IMR-90 (cell line): ENCODE measurements at regions not wholly inside any gene's neighbourhood (a gene's known extent, or its start where the extent isn't known, plus 50 kb on each side); places are given as distances from the start of the nearest gene placed in this dataset.

Experiments used
- ATAC-seq: fragments of 200-7000 bp; cut with Tn5 transposase; 2 replicates; pipeline ENCODE4 v1.9.1; 2020; ENCODE audit warnings: low read depth, mild to moderate bottlenecking, moderate library complexity
- BruUV-seq: library from RNA; stranded (reverse); fragments of 400-500 nt; replicated peaks from 2 replicates; lab custom pipeline; 2021; lab: Mats Ljungman, UMichigan
- CTCF ChIA-PET: fragments of 300-600 bp; formaldehyde crosslinking; extraction: SDS; loops from one replicate; lab custom pipeline; 2021; ENCODE audit warnings: antibody characterized with exemption; lab: Yijun Ruan, JAX
- POLR2A ChIA-PET: fragments of 300-600 bp; sonication (Branson Sonifier 250); formaldehyde crosslinking; loops from one replicate; lab custom pipeline; 2022; ENCODE audit warnings: antibody characterized with exemption; ENCODE audit not compliant: unreplicated experiment; lab: Charles Lee
- DNase-seq: peaks from one replicate; pipeline ENCODE4 v3.0.0; 2013
- H2AFZ ChIP-seq: replicated peaks from 2 replicates; pipeline ENCODE3; 2013; ENCODE audit warnings: low read length, mild to moderate bottlenecking; ENCODE audit not compliant: poor library complexity
- H2AK5ac ChIP-seq: 2 replicates; pipeline ENCODE4 v1.6.1; 2013; ENCODE audit warnings: low read depth, low read length, inconsistent platforms
- H2AK9ac ChIP-seq: replicated peaks from 2 replicates; pipeline ENCODE3; 2013; ENCODE audit warnings: mild to moderate bottlenecking, low read depth, low read length, moderate library complexity; ENCODE audit not compliant: poor library complexity
- H2BK120ac ChIP-seq: 2 replicates; pipeline ENCODE4 v1.6.1; 2013; ENCODE audit warnings: low read depth, low read length, inconsistent platforms
- H2BK15ac ChIP-seq: 3 replicates; pipeline ENCODE4 v1.6.1; 2013; ENCODE audit warnings: low read depth, low read length, inconsistent platforms
- H2BK20ac ChIP-seq: 2 replicates; pipeline ENCODE4 v1.6.1; 2013; ENCODE audit warnings: low read depth, mild to moderate bottlenecking, inconsistent platforms, low read length, moderate library complexity
- H2BK5ac ChIP-seq: 2 replicates; pipeline ENCODE4 v1.6.1; 2013; ENCODE audit warnings: mild to moderate bottlenecking, low read depth, low read length, inconsistent platforms; ENCODE audit not compliant: poor library complexity, severe bottlenecking
- H3K14ac ChIP-seq: replicated peaks from 2 replicates; pipeline ENCODE4 v1.6.1; 2013; ENCODE audit warnings: low read depth, low read length, inconsistent platforms
- H3K18ac ChIP-seq: 2 replicates; pipeline ENCODE4 v1.6.1; 2013; ENCODE audit warnings: low read depth, low read length, control low read depth
- H3K23ac ChIP-seq: 2 replicates; pipeline ENCODE4 v1.6.1; 2013; ENCODE audit warnings: low read depth, low read length, inconsistent platforms
- H3K27ac ChIP-seq: 2 replicates; pipeline ENCODE4 v1.5.1; 2013; ENCODE audit warnings: mild to moderate bottlenecking, control low read depth, low read length; ENCODE audit not compliant: insufficient read depth
- H3K27me3 ChIP-seq: 2 replicates; pipeline ENCODE4 v1.6.1; 2013; ENCODE audit warnings: low read length; ENCODE audit not compliant: control insufficient read depth, insufficient read depth
- H3K36me3 ChIP-seq: 2 replicates; pipeline ENCODE4 v1.6.1; 2013; ENCODE audit warnings: low read length, mixed read lengths; ENCODE audit not compliant: control insufficient read depth, insufficient read depth
- H3K4ac ChIP-seq: 2 replicates; pipeline ENCODE4 v1.6.1; 2013; ENCODE audit warnings: low read depth, low read length, inconsistent platforms
- H3K4me1 ChIP-seq: 2 replicates; pipeline ENCODE4 v1.6.1; 2013; ENCODE audit warnings: low read length, mixed read lengths; ENCODE audit not compliant: control insufficient read depth, insufficient read depth
- H3K4me2 ChIP-seq: 2 replicates; pipeline ENCODE4 v1.6.1; 2013; ENCODE audit warnings: low read depth, mild to moderate bottlenecking, control low read depth, low read length, moderate library complexity
- H3K4me3 ChIP-seq: 2 replicates; pipeline ENCODE4 v1.5.1; 2013; ENCODE audit warnings: low read depth, mild to moderate bottlenecking, control low read depth, low read length, moderate library complexity; ENCODE audit not compliant: insufficient read depth
- H3K56ac ChIP-seq: 2 replicates; pipeline ENCODE4 v1.6.1; 2013; ENCODE audit warnings: low read length, inconsistent platforms; ENCODE audit not compliant: insufficient read depth; ENCODE audit errors: extremely low read depth
- H3K79me1 ChIP-seq, 2 experiments: 2 replicates each; pipeline ENCODE4 v1.6.1; 2013; ENCODE audit warnings: low read length in 2 of 2, inconsistent platforms in 1 of 2, low read depth in 1 of 2
- H3K9ac ChIP-seq: 2 replicates; pipeline ENCODE4 v1.6.1; 2013; ENCODE audit warnings: low read depth, low read length, control low read depth
- H3K9me1 ChIP-seq: 2 replicates; pipeline ENCODE4 v1.6.1; 2013; ENCODE audit warnings: low read length, inconsistent platforms; ENCODE audit not compliant: insufficient read depth
- H3K9me3 ChIP-seq: 2 replicates; pipeline ENCODE4 v1.6.1; 2013; ENCODE audit warnings: low read length; ENCODE audit not compliant: control insufficient read depth, insufficient read depth
- H4K20me1 ChIP-seq: 2 replicates; pipeline ENCODE4 v1.6.1; 2013; ENCODE audit warnings: low read length, inconsistent platforms; ENCODE audit not compliant: insufficient read depth
- H4K5ac ChIP-seq: 2 replicates; pipeline ENCODE4 v1.6.1; 2013; ENCODE audit warnings: mild to moderate bottlenecking, low read depth, low read length, control low read depth
- H4K8ac ChIP-seq, 2 experiments: 2 replicates each; pipeline ENCODE4 v1.6.1; 2013; ENCODE audit warnings: low read depth in 2 of 2, low read length in 2 of 2, control low read depth in 1 of 2, inconsistent platforms in 1 of 2
- H4K91ac ChIP-seq: 2 replicates; pipeline ENCODE4 v1.6.1; 2013; ENCODE audit warnings: low read depth, low read length, inconsistent platforms; ENCODE audit not compliant: insufficient read depth
- BHLHE40 ChIP-seq: fragments of 150-350 bp; IDR thresholded peaks from 2 replicates; pipeline ENCODE4 v1.6.1; 2016; ENCODE audit warnings: mild to moderate bottlenecking, low read depth, low read length
- CEBPB ChIP-seq: IDR thresholded peaks from 2 replicates; pipeline ENCODE4 v1.6.1; 2012; ENCODE audit warnings: low read depth, low read length, improper control_type of control experiment
- CHD1 ChIP-seq: IDR thresholded peaks from 2 replicates; pipeline ENCODE4 v1.6.1; 2012; ENCODE audit warnings: low read depth, low read length, improper control_type of control experiment
- CTCF ChIP-seq: conservative IDR thresholded peaks from 2 replicates; pipeline ENCODE4 v1.5.1; 2012; ENCODE audit warnings: mild to moderate bottlenecking, low read depth, low read length, improper control_type of control experiment
- ELK1 ChIP-seq: fragments of 150-350 bp; IDR thresholded peaks from 2 replicates; pipeline ENCODE4 v1.6.1; 2016; ENCODE audit warnings: low read depth, mild to moderate bottlenecking, low read length, moderate library complexity, borderline replicate concordance
- FOS ChIP-seq: fragments of 150-350 bp; IDR thresholded peaks from 2 replicates; pipeline ENCODE4 v1.6.1; 2016; ENCODE audit warnings: low read depth, low read length
- MAFK ChIP-seq: IDR thresholded peaks from 2 replicates; pipeline ENCODE4 v1.6.1; 2012; ENCODE audit warnings: low read depth, low read length, improper control_type of control experiment
- MAZ ChIP-seq: IDR thresholded peaks from 2 replicates; pipeline ENCODE4 v1.6.1; 2012; ENCODE audit warnings: low read depth, mild to moderate bottlenecking, low read length, improper control_type of control experiment, moderate library complexity, borderline replicate concordance
- MXI1 ChIP-seq: IDR thresholded peaks from 2 replicates; pipeline ENCODE4 v1.6.1; 2012; ENCODE audit warnings: low read depth, mild to moderate bottlenecking, low read length, moderate library complexity, borderline replicate concordance
- NFE2L2 ChIP-seq: fragments of 150-350 bp; IDR thresholded peaks from 2 replicates; pipeline ENCODE4 v1.6.1; 2016; ENCODE audit warnings: low read depth, mild to moderate bottlenecking, low read length
- POLR2A ChIP-seq: IDR thresholded peaks from 2 replicates; pipeline ENCODE4 v1.6.1; 2012; ENCODE audit warnings: mild to moderate bottlenecking, low read depth, low read length
- RAD21 ChIP-seq: IDR thresholded peaks from 2 replicates; pipeline ENCODE4 v1.6.1; 2012; ENCODE audit warnings: low read length, improper control_type of control experiment
- RCOR1 ChIP-seq: IDR thresholded peaks from 2 replicates; pipeline ENCODE4 v1.6.1; 2012; ENCODE audit warnings: mild to moderate bottlenecking, low read length, improper control_type of control experiment; ENCODE audit not compliant: insufficient replicate concordance
- RFX5 ChIP-seq: IDR thresholded peaks from 2 replicates; pipeline ENCODE4 v1.8.0; 2012; ENCODE audit warnings: low read depth, mild to moderate bottlenecking, low read length, moderate library complexity
- SMC3 ChIP-seq: fragments of 150-350 bp; IDR thresholded peaks from 2 replicates; pipeline ENCODE4 v1.6.1; 2016; ENCODE audit warnings: low read depth, mild to moderate bottlenecking, antibody characterized with exemption, low read length, moderate library complexity
- USF2 ChIP-seq: fragments of 150-350 bp; IDR thresholded peaks from 2 replicates; pipeline ENCODE4 v1.6.1; 2017; ENCODE audit warnings: mild to moderate bottlenecking, antibody characterized with exemption, low read length, low read depth
- WGBS, 2 experiments: methylation state at CpG; one replicate each; pipeline versions ENCODE4 v1.1.5 to v1.1.7; 2013; ENCODE audit warnings: missing lambda C conversion rate in 2 of 2; ENCODE audit not compliant: insufficient read length in 1 of 2; ENCODE audit errors: extremely low coverage in 2 of 2; 5-methylcytosine and 5-hydroxymethylcytosine counted together
- dilution Hi-C: fragments of 300-500 bp; cut with HindIII; formaldehyde crosslinking; loops from one replicate; pipeline ENCODE4 v1.14.3; 2018; ENCODE audit warnings: low sequenced_read_pairs; ENCODE audit not compliant: unreplicated experiment
- in situ Hi-C: fragments of 300-500 bp; cut with MboI; formaldehyde crosslinking; loops from 3 replicates; pipeline ENCODE4 v1.14.3; 2019; ENCODE audit warnings: low sequenced_read_pairs, inconsistent platforms, mixed read lengths
- intact Hi-C: fragments of 100-400 bp; cut with micrococcal nuclease; formaldehyde crosslinking; loops from 2 replicates; pipeline ENCODE4 v1.10.0; 2022

DNA sequence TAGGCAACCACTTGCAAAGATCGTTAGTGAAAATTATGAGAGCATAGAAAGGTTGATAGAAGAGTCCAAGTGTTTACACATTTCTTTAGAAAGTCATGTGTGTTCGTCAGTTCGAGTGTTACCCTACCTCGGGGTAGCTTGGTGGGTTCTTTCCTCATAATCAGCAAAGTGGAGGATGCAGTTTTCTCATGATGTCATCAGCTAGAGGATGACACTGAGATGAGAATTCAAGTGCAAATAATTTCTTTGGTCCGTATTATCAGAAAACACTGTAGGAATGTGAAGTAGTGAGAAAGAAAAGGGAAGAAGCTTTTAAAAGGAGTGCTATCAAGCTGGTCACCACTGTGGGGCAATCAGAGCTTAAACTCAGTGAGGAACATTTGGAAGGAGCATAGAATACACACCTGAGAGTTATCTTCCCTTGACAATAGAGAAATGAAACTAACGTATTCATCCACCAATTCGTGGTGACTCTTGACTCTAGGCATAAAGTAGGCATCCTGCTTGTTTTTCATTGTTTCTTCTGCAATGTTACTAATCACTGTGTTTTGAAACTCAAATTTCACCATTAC, 1340.9 kb upstream of the TMEM132C start:
- dilution Hi-C loops (no loop called here), in situ Hi-C loops (no loop called here), intact Hi-C loops (no loop called here)
- 20% methylated on average over 2 of the region's 7 CpGs; no CpG with 5 or more reads in 1 of the 2 experiments for WGBS, 2 experiments
- POLR2A ChIA-PET: no interaction called here
- Histone ChIP-seq H2AK5ac (no peak overlapping the region), H3K14ac (no peak overlapping the region), H4K20me1 (no peaks in the 10 kb centered on the region), H3K27me3 (no peaks in the 10 kb centered on the region), H3K4ac (no peak overlapping the region), H2BK5ac (no peak overlapping the region), H3K36me3 (no peaks in the 10 kb centered on the region), H4K8ac (no peak overlapping the region), H3K79me1 (no peaks in the 10 kb centered on the region), H3K23ac (no peak overlapping the region), H3K27ac (no peak overlapping the region), H2BK120ac (no peak overlapping the region), H3K4me1 (no peaks in the 10 kb centered on the region), H2AFZ (no peak overlapping the region), H3K9me1 (no peaks in the 10 kb centered on the region), H4K91ac (no peak overlapping the region), H3K4me2 (no peak overlapping the region), H2BK20ac (no peak overlapping the region), H3K56ac (no peak overlapping the region), H3K9me3 (peaks cover 7% of the 10 kb centered on the region; the same call in 1 of the 2 replicates), H2AK9ac (no peak overlapping the region), H4K5ac (no peak overlapping the region), H3K9ac (no peak overlapping the region), H2BK15ac (no peak overlapping the region), H3K18ac (no peak overlapping the region), H3K4me3 (no peak overlapping the region)
- CTCF ChIA-PET: no interaction called here
- DNase-seq (no peak), ATAC-seq (no peak)
- BruUV-seq: no TSS peak
- TF ChIP-seq POLR2A (no peak), SMC3 (no peak), USF2 (no peak), NFE2L2 (no peak), RCOR1 (no peak), MAFK (no peak), CEBPB (no peak), ELK1 (no peak), MAZ (no peak), FOS (no peak), CHD1 (no peak), BHLHE40 (no peak), RFX5 (no peak), CTCF (no peak), MXI1 (no peak), RAD21 (no peak)
